ENCODE measurements at regions not wholly inside any gene's neighbourhood (a gene's known extent, or its start where the extent isn't known, plus 50 kb on each side); places are given as distances from the start of the nearest gene placed in this dataset.

DNA sequence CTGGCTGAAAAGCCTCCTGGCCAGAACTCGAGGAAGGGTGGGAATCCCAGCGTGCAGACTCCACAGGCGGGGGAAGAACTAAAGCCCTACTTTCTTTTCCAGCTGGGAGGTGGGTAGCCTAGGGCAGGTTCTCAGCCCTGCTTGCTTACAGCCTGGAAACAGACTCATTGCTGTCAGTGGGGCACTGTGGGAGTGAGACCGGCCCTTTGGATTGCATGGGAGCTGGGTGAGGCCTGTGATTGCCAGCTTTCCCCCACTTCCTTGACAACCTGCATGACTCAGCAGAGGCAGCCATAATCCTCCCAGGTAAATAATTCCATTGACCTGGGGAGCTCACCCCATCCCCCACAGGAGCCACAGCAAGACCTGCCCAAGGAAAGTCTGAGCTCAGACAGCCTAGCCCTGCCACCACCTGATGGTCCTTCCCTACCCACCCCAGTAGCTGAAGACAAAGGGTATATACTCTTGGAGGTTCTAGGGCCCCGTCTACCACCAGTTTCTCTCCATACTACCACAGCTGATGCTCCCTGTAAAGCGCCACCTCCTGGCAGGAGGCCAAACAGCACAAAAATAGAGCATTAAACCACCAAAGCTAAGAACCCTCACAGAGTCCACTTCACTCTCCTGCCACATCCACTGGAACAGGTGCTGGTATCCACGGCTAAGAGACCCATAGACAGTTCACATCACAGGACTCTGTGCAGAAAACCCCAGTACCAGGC lies 294.1 kb downstream of the SEC23A start:
- WGBS (ENCODE audit: low lambda C conversion rate) = 39% methylated on average over 7 of the region's 7 CpGs
- Histone ChIP-seq H3K27ac (ENCODE audit: extremely low read length, insufficient read depth, low read length) (no peak overlapping the region), H3K27me3 (ENCODE audit: control insufficient read depth in 1 of 2, insufficient read depth in 2 of 2, low read length in 2 of 2) (no peaks in the 10 kb centered on the region), H4K20me1 (ENCODE audit: insufficient read depth, low read length) (no peaks in the 10 kb centered on the region), H3K4me1 (ENCODE audit: insufficient read depth, low read length) (peaks cover 6% of the 10 kb centered on the region; the same call in 1 of the 2 replicates), H3K4me2 (ENCODE audit: low read depth, low read length) (no peak overlapping the region), H3K36me3 (replicated peaks in 1 of 2; ENCODE audit: control insufficient read depth in 1 of 2, insufficient read depth in 2 of 2, low read length in 2 of 2) (no peaks in the 10 kb centered on the region), H3K9ac (ENCODE audit: insufficient read depth, low read depth, low read length) (no peak overlapping the region), H3K4me3 (replicated peaks in 1 of 3; ENCODE audit: insufficient read depth in 1 of 3, low read depth in 2 of 3, low read length in 3 of 3) (no peak overlapping the region), H3K79me2 (ENCODE audit: insufficient read depth, low read length) (no peaks in the 10 kb centered on the region), H2AFZ (ENCODE audit: low read length) (no peak overlapping the region), H3K9me3 (ENCODE audit: low read length) (no peaks in the 10 kb centered on the region)
- in situ Hi-C loops (cut with HindIII; ENCODE audit: extremely low pct_ligation_motif_present, low pct_unique_long_range_greater_than_20kb) = no loop called here
- CTCF ChIA-PET (ENCODE audit: low intra/inter-chr PET ratio, low total read pairs) = no interaction called here
- BruUV-seq (replicated peaks) = no TSS peak
- FAIRE-seq (no peak), DNase-seq (ENCODE audit: low spot score) (peak; percentile 21), ATAC-seq (peak; percentile 81)
- POLR2A ChIA-PET = no interaction called here
- intact Hi-C loops (cut with micrococcal nuclease; ENCODE audit: unreplicated experiment) = no loop called here
- TF ChIP-seq, protein P1, sequence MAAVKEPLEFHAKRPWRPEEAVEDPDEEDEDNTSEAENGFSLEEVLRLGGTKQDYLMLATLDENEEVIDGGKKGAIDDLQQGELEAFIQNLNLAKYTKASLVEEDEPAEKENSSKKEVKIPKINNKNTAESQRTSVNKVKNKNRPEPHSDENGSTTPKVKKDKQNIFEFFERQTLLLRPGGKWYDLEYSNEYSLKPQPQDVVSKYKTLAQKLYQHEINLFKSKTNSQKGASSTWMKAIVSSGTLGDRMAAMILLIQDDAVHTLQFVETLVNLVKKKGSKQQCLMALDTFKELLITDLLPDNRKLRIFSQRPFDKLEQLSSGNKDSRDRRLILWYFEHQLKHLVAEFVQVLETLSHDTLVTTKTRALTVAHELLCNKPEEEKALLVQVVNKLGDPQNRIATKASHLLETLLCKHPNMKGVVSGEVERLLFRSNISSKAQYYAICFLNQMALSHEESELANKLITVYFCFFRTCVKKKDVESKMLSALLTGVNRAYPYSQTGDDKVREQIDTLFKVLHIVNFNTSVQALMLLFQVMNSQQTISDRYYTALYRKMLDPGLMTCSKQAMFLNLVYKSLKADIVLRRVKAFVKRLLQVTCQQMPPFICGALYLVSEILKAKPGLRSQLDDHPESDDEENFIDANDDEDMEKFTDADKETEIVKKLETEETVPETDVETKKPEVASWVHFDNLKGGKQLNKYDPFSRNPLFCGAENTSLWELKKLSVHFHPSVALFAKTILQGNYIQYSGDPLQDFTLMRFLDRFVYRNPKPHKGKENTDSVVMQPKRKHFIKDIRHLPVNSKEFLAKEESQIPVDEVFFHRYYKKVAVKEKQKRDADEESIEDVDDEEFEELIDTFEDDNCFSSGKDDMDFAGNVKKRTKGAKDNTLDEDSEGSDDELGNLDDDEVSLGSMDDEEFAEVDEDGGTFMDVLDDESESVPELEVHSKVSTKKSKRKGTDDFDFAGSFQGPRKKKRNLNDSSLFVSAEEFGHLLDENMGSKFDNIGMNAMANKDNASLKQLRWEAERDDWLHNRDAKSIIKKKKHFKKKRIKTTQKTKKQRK (IDR thresholded peaks at IDR 0.05; ENCODE audit: low read length) = no peak
- TF ChIP-seq HHEX (CRISPR knock-in tag; IDR thresholded peaks at IDR 0.05) = no peak
- no peak for TF ChIP-seq CREM (IDR thresholded peaks at IDR 0.05)
- no peak for TF ChIP-seq CREM (CRISPR knock-in tag; IDR thresholded peaks at IDR 0.05)
- no peak for TF ChIP-seq ZNF225 (CRISPR knock-in tag; IDR thresholded peaks at IDR 0.05)
- peak; percentile 50; the same call in 1 of the 2 replicates for TF ChIP-seq ZMYM4 (CRISPR knock-in tag; IDR thresholded peaks at IDR 0.05)
- TF ChIP-seq ISL2 (CRISPR knock-in tag; IDR thresholded peaks at IDR 0.05) = no peak
- no peak for TF ChIP-seq XBP1 (CRISPR knock-in tag; IDR thresholded peaks at IDR 0.05)
- no peak for TF ChIP-seq ZNF451 (CRISPR knock-in tag; IDR thresholded peaks at IDR 0.05)
- TF ChIP-seq, protein P2, sequence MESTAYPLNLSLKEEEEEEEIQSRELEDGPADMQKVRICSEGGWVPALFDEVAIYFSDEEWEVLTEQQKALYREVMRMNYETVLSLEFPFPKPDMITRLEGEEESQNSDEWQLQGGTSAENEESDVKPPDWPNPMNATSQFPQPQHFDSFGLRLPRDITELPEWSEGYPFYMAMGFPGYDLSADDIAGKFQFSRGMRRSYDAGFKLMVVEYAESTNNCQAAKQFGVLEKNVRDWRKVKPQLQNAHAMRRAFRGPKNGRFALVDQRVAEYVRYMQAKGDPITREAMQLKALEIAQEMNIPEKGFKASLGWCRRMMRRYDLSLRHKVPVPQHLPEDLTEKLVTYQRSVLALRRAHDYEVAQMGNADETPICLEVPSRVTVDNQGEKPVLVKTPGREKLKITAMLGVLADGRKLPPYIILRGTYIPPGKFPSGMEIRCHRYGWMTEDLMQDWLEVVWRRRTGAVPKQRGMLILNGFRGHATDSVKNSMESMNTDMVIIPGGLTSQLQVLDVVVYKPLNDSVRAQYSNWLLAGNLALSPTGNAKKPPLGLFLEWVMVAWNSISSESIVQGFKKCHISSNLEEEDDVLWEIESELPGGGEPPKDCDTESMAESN (CRISPR knock-in tag; conservative IDR thresholded peaks at IDR 0.05) = 0 out of 2 replicates have a peak, but pooled peaks have one; percentile 31
- TF ChIP-seq, protein P3, sequence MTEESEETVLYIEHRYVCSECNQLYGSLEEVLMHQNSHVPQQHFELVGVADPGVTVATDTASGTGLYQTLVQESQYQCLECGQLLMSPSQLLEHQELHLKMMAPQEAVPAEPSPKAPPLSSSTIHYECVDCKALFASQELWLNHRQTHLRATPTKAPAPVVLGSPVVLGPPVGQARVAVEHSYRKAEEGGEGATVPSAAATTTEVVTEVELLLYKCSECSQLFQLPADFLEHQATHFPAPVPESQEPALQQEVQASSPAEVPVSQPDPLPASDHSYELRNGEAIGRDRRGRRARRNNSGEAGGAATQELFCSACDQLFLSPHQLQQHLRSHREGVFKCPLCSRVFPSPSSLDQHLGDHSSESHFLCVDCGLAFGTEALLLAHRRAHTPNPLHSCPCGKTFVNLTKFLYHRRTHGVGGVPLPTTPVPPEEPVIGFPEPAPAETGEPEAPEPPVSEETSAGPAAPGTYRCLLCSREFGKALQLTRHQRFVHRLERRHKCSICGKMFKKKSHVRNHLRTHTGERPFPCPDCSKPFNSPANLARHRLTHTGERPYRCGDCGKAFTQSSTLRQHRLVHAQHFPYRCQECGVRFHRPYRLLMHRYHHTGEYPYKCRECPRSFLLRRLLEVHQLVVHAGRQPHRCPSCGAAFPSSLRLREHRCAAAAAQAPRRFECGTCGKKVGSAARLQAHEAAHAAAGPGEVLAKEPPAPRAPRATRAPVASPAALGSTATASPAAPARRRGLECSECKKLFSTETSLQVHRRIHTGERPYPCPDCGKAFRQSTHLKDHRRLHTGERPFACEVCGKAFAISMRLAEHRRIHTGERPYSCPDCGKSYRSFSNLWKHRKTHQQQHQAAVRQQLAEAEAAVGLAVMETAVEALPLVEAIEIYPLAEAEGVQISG (CRISPR knock-in tag; IDR thresholded peaks at IDR 0.05) = peak; percentile 96
- TF ChIP-seq NFE2L2 (IDR thresholded peaks at IDR 0.05; ENCODE audit: low read length) = peak; percentile 32; the same call in 1 of the 2 replicates
- TF ChIP-seq MAFK (conservative IDR thresholded peaks at IDR 0.05 in 1 of 2, IDR thresholded peaks at IDR 0.05 in 1 of 2; ENCODE audit: low read length in 2 of 2) = 0 out of 4 replicates have a peak, but pooled peaks of 1 of the 2 experiments have one; percentile 2
- TF ChIP-seq, protein P4, sequence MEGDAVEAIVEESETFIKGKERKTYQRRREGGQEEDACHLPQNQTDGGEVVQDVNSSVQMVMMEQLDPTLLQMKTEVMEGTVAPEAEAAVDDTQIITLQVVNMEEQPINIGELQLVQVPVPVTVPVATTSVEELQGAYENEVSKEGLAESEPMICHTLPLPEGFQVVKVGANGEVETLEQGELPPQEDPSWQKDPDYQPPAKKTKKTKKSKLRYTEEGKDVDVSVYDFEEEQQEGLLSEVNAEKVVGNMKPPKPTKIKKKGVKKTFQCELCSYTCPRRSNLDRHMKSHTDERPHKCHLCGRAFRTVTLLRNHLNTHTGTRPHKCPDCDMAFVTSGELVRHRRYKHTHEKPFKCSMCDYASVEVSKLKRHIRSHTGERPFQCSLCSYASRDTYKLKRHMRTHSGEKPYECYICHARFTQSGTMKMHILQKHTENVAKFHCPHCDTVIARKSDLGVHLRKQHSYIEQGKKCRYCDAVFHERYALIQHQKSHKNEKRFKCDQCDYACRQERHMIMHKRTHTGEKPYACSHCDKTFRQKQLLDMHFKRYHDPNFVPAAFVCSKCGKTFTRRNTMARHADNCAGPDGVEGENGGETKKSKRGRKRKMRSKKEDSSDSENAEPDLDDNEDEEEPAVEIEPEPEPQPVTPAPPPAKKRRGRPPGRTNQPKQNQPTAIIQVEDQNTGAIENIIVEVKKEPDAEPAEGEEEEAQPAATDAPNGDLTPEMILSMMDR (CRISPR knock-in tag; IDR thresholded peaks at IDR 0.05) = peak; percentile 52
- TF ChIP-seq SMC3 (IDR thresholded peaks at IDR 0.05; ENCODE audit: low read length) = peak; percentile 5; the same call in 1 of the 2 replicates
- TF ChIP-seq ZNF207 (IDR thresholded peaks at IDR 0.05; ENCODE audit: borderline replicate concordance) = no peak

Measured in HepG2 (cell line).